ENCODE measurements at regions not wholly inside any gene's neighbourhood (a gene's known extent, or its start where the extent isn't known, plus 50 kb on each side); places are given as distances from the start of the nearest gene placed in this dataset.

- Histone ChIP-seq H3K4me3 (ENCODE audit: low read depth, low read length) (no peak overlapping the region), H3K27me3 (ENCODE audit: control insufficient read depth, insufficient read depth, low read length) (no peaks in the 10 kb centered on the region), H3K36me3 (ENCODE audit: control insufficient read depth, insufficient read depth, low read length) (no peaks in the 10 kb centered on the region)
- no peak for DNase-seq (ENCODE audit: low read depth)
- TF ChIP-seq CTCF (IDR thresholded peaks at IDR 0.05; ENCODE audit: insufficient read depth, low read length, poor library complexity, severe bottlenecking) = no peak
Observed at GRCh38 chr2:186984481-186984880, 135.5 kb upstream of the ZSWIM2 start.

GRCh38 chr2:186980787-186981550, 132.0 kb upstream of the ZSWIM2 start:
- Histone ChIP-seq H3K4me3 (ENCODE audit: low read depth, low read length) (no peak overlapping the region), H3K36me3 (ENCODE audit: control insufficient read depth, insufficient read depth, low read length) (no peaks in the 10 kb centered on the region), H3K27me3 (ENCODE audit: control insufficient read depth, insufficient read depth, low read length) (no peaks in the 10 kb centered on the region)
- DNase-seq (ENCODE audit: low read depth) = no peak
- TF ChIP-seq CTCF (IDR thresholded peaks at IDR 0.05; ENCODE audit: insufficient read depth, low read length, poor library complexity, severe bottlenecking) = no peak

GRCh38 chr2:186980117-186980442, 131.1 kb upstream of the ZSWIM2 start:
- H3K4me3 ChIP-seq (ENCODE audit: low read depth, low read length) = no peak overlapping the region
- H3K36me3 ChIP-seq (ENCODE audit: control insufficient read depth, insufficient read depth, low read length) = no peaks in the 10 kb centered on the region
- no peak for TF ChIP-seq CTCF (IDR thresholded peaks at IDR 0.05; ENCODE audit: insufficient read depth, low read length, poor library complexity, severe bottlenecking)
- no peak for DNase-seq (ENCODE audit: low read depth)
- H3K27me3 ChIP-seq (ENCODE audit: control insufficient read depth, insufficient read depth, low read length) = no peaks in the 10 kb centered on the region

GRCh38 chr2:186979439-186980116, 130.6 kb upstream of the ZSWIM2 start:
- no peaks in the 10 kb centered on the region for H3K27me3 ChIP-seq (ENCODE audit: control insufficient read depth, insufficient read depth, low read length)
- DNase-seq (ENCODE audit: low read depth) = no peak
- H3K36me3 ChIP-seq (ENCODE audit: control insufficient read depth, insufficient read depth, low read length) = no peaks in the 10 kb centered on the region
- TF ChIP-seq CTCF (IDR thresholded peaks at IDR 0.05; ENCODE audit: insufficient read depth, low read length, poor library complexity, severe bottlenecking) = no peak
- no peak overlapping the region for H3K4me3 ChIP-seq (ENCODE audit: low read depth, low read length)

- Histone ChIP-seq H3K36me3 (ENCODE audit: control insufficient read depth, insufficient read depth, low read length) (no peaks in the 10 kb centered on the region), H3K4me3 (ENCODE audit: low read depth, low read length) (no peak overlapping the region), H3K27me3 (ENCODE audit: control insufficient read depth, insufficient read depth, low read length) (no peaks in the 10 kb centered on the region)
- DNase-seq (ENCODE audit: low read depth) = no peak
- TF ChIP-seq CTCF (IDR thresholded peaks at IDR 0.05; ENCODE audit: insufficient read depth, low read length, poor library complexity, severe bottlenecking) = no peak
Observed at GRCh38 chr2:186977433-186978045, 128.6 kb upstream of the ZSWIM2 start.
